GM12878 (cell line): ENCODE measurements at regions not wholly inside any gene's neighbourhood (a gene's known extent, or its start where the extent isn't known, plus 50 kb on each side); places are given as distances from the start of the nearest gene placed in this dataset.

ENCODE experiments used
- ATAC-seq: fragments of 200-7000 bp; cut with Tn5 transposase; 3 replicates; pipeline ENCODE4 v1.9.1; 2020; ENCODE audit warnings: mild to moderate bottlenecking, moderate library complexity
- BruUV-seq: library from RNA; stranded (reverse); fragments of 400-500 nt; replicated peaks from 2 replicates; lab custom pipeline; 2021; lab: Mats Ljungman, UMichigan
- CTCF ChIA-PET: fragments of 300-600 bp; sonication (Branson Sonifier 250); formaldehyde crosslinking; extraction: SDS; loops from one replicate; lab custom pipeline; 2021; ENCODE audit warnings: inconsistent platforms; lab: Yijun Ruan, JAX
- POLR2A ChIA-PET: fragments of 350-600 bp; formaldehyde crosslinking; extraction: SDS; loops from one replicate; lab custom pipeline; 2021; ENCODE audit warnings: inconsistent platforms; lab: Charles Lee
- RAD21 ChIA-PET: fragments of 300-600 bp; sonication (Branson Sonifier 250); formaldehyde crosslinking; loops from one replicate; lab custom pipeline; 2023; ENCODE audit warnings: antibody characterized with exemption; ENCODE audit not compliant: unreplicated experiment; lab: Charles Lee
- SMC1A ChIA-PET: fragments of 300-600 bp; sonication (Branson Sonifier 250); formaldehyde crosslinking; loops from one replicate; lab custom pipeline; 2023; ENCODE audit not compliant: unreplicated experiment, uncharacterized antibody; lab: Charles Lee
- DNase-seq: peaks from one replicate; pipeline ENCODE4 v3.0.0-alpha.2; 2011; ENCODE audit warnings: low read depth, low spot score
- FAIRE-seq: peaks from 3 replicates; lab custom pipeline; 2011; peaks lifted over from hg19 to GRCh38; lab: Jason Lieb, UNC
- H2AFZ ChIP-seq: 2 replicates; pipeline ENCODE4 v1.6.0; 2011; ENCODE audit warnings: low read depth, low read length, control low read depth; ENCODE audit not compliant: control insufficient read depth
- H3K27ac ChIP-seq: 2 replicates; pipeline ENCODE4 v1.5.1; 2011; ENCODE audit warnings: control low read depth; ENCODE audit not compliant: control insufficient read depth, insufficient read depth
- H3K27me3 ChIP-seq, 2 experiments: replicated peaks in 1 of 2; 2 replicates each; pipeline versions ENCODE4 v1.6.0 to v1.6.1; 2011; ENCODE audit warnings: low read length in 1 of 2; ENCODE audit not compliant: control insufficient read depth in 2 of 2, insufficient read depth in 2 of 2
- H3K36me3 ChIP-seq, 2 experiments: 2 replicates each; pipeline ENCODE4 v1.5.1; 2011; ENCODE audit warnings: low read length in 1 of 2; ENCODE audit not compliant: control insufficient read depth in 2 of 2, insufficient read depth in 2 of 2
- H3K4me1 ChIP-seq: 2 replicates; pipeline ENCODE4 v1.6.1; 2011; ENCODE audit warnings: mild to moderate bottlenecking, low read length, moderate library complexity, mixed read lengths; ENCODE audit not compliant: control insufficient read depth, insufficient read depth
- H3K4me2 ChIP-seq: 2 replicates; pipeline ENCODE4 v1.6.0; 2011; ENCODE audit warnings: control low read depth; ENCODE audit not compliant: control insufficient read depth, insufficient read depth
- H3K4me3 ChIP-seq: fragments of 200-600 bp; sonication (generic); 2 replicates; pipeline ENCODE4 v1.5.1; 2016
- H3K79me2 ChIP-seq: 2 replicates; pipeline ENCODE4 v1.6.0; 2011; ENCODE audit warnings: low read length; ENCODE audit not compliant: control insufficient read depth, insufficient read depth
- H3K9ac ChIP-seq: 2 replicates; pipeline ENCODE4 v1.8.0; 2011; ENCODE audit warnings: low read length, control low read depth, mixed read lengths; ENCODE audit not compliant: control insufficient read depth, insufficient read depth
- H3K9me3 ChIP-seq: replicated peaks from 3 replicates; pipeline ENCODE4 v1.5.1; 2011; ENCODE audit warnings: mild to moderate bottlenecking, low read length; ENCODE audit not compliant: control insufficient read depth, insufficient read depth
- H4K20me1 ChIP-seq: 2 replicates; pipeline ENCODE4 v1.6.0; 2011; ENCODE audit not compliant: control insufficient read depth, insufficient read depth
- CBX3 ChIP-seq: fragments of 200-600 bp; sonication (generic); IDR thresholded peaks from 2 replicates; pipeline ENCODE4 v1.6.1; 2016; ENCODE audit warnings: low read depth, borderline replicate concordance
- E2F4 ChIP-seq: IDR thresholded peaks from 2 replicates; pipeline ENCODE4 v1.6.1; 2012; ENCODE audit warnings: low read depth, low read length, improper control_type of control experiment
- EZH2 ChIP-seq: IDR thresholded peaks from 2 replicates; pipeline ENCODE4 v1.6.1; 2012; ENCODE audit warnings: low read depth, mild to moderate bottlenecking, control low read depth, inconsistent platforms, low read length, borderline replicate concordance; ENCODE audit not compliant: control insufficient read depth
- FOS ChIP-seq: IDR thresholded peaks from 3 replicates; pipeline ENCODE4 v1.6.1; 2011; ENCODE audit warnings: borderline replicate concordance; ENCODE audit not compliant: insufficient read length; ENCODE audit errors: extremely low read depth
- HDAC6 ChIP-seq: fragments of 200-600 bp; sonication (generic); IDR thresholded peaks from one replicate; pipeline ENCODE4 v1.8.0; 2017; ENCODE audit warnings: antibody characterized with exemption; ENCODE audit not compliant: unreplicated experiment
- JUND ChIP-seq: IDR thresholded peaks from 2 replicates; pipeline ENCODE4 v1.6.1; 2012; ENCODE audit warnings: low read depth, mild to moderate bottlenecking, low read length, improper control_type of control experiment, moderate library complexity
- MTA2 ChIP-seq: fragments of 450-650 bp; IDR thresholded peaks from 2 replicates; pipeline ENCODE4 v1.6.1; 2016; ENCODE audit warnings: low read depth, mild to moderate bottlenecking, moderate library complexity
- MTA3 ChIP-seq: IDR thresholded peaks from 2 replicates; pipeline ENCODE4 v1.6.1; 2012; ENCODE audit warnings: low read length, inconsistent platforms, borderline replicate concordance
- MYB ChIP-seq: fragments of 150-350 bp; IDR thresholded peaks from 2 replicates; pipeline ENCODE4 v1.6.1; 2014; ENCODE audit warnings: mild to moderate bottlenecking, low read depth, low read length, borderline replicate concordance
- NFYA ChIP-seq: IDR thresholded peaks from 2 replicates; pipeline ENCODE4 v1.6.1; 2011; ENCODE audit warnings: low read depth, mild to moderate bottlenecking, low read length, improper control_type of control experiment, borderline replicate concordance
- NR2C2 ChIP-seq: IDR thresholded peaks from 2 replicates; pipeline ENCODE4 v1.6.1; 2011; ENCODE audit warnings: borderline replicate concordance, low read depth; ENCODE audit not compliant: control insufficient read depth, insufficient read length
- POLR2AphosphoS2 ChIP-seq: IDR thresholded peaks from 2 replicates; pipeline ENCODE4 v1.6.1; 2011; ENCODE audit warnings: low read depth, mild to moderate bottlenecking, low read length, improper control_type of control experiment, moderate library complexity
- PRDM15 ChIP-seq: fragments of 450-650 bp; formaldehyde crosslinking; IDR thresholded peaks from 2 replicates; pipeline ENCODE4 v1.4.0; 2020; ENCODE audit warnings: mild to moderate bottlenecking, moderate library complexity
- RAD21 ChIP-seq: IDR thresholded peaks from 2 replicates; pipeline ENCODE4 v1.6.1; 2011; ENCODE audit warnings: mild to moderate bottlenecking, low read depth, low read length, moderate library complexity; ENCODE audit not compliant: insufficient read depth
- RUNX3 ChIP-seq: IDR thresholded peaks from 2 replicates; pipeline ENCODE4 v1.6.1; 2012; ENCODE audit warnings: low read length, inconsistent platforms
- SPI1 ChIP-seq: IDR thresholded peaks from 2 replicates; pipeline ENCODE4 v1.6.1; 2011; ENCODE audit warnings: low read depth, mild to moderate bottlenecking, low read length, moderate library complexity, borderline replicate concordance; ENCODE audit not compliant: insufficient read depth
- TAF1 ChIP-seq: IDR thresholded peaks from 2 replicates; pipeline ENCODE4 v1.6.1; 2011; ENCODE audit warnings: mild to moderate bottlenecking, low read depth, low read length, borderline replicate concordance
- TBL1XR1 ChIP-seq: IDR thresholded peaks from 2 replicates; pipeline ENCODE4 v1.6.1; 2012; ENCODE audit warnings: low read depth, low read length, improper control_type of control experiment
- USF2 ChIP-seq: IDR thresholded peaks from 2 replicates; pipeline ENCODE4 v1.6.1; 2011; ENCODE audit warnings: low read depth, low read length, improper control_type of control experiment, borderline replicate concordance
- YBX1 ChIP-seq: fragments of 450-650 bp; IDR thresholded peaks from 2 replicates; pipeline ENCODE4 v1.6.1; 2016; ENCODE audit warnings: antibody characterized with exemption
- WGBS: methylation state at CpG from one replicate; pipeline ENCODE4 v1.1.6; 2016; ENCODE audit warnings: low lambda C conversion rate; ENCODE audit not compliant: insufficient replicate concordance, insufficient coverage; ENCODE audit errors: missing lambda C conversion rate; 5-methylcytosine and 5-hydroxymethylcytosine counted together
- in situ Hi-C: fragments of 300-500 bp; cut with MboI; formaldehyde crosslinking; loops from 9 replicates; pipeline ENCODE4 v1.14.3; 2018; ENCODE audit warnings: mixed read lengths
- intact Hi-C: fragments of 100-400 bp; cut with micrococcal nuclease; formaldehyde crosslinking; loops from one replicate; pipeline ENCODE4 v1.14.2; 2022; ENCODE audit not compliant: unreplicated experiment

GRCh38 chr1:232443372-232443771, 186.6 kb downstream of the SIPA1L2 start (continued):
- TF ChIP-seq EZH2, result no peak
- TF ChIP-seq USF2, result no peak
- no peak for TF ChIP-seq MYB
- no peak for TF ChIP-seq PRDM15 (CRISPR knock-in tag)
- no peak for TF ChIP-seq MTA2
- no peak for TF ChIP-seq RUNX3
- TF ChIP-seq FOS, result no peak

DNA sequence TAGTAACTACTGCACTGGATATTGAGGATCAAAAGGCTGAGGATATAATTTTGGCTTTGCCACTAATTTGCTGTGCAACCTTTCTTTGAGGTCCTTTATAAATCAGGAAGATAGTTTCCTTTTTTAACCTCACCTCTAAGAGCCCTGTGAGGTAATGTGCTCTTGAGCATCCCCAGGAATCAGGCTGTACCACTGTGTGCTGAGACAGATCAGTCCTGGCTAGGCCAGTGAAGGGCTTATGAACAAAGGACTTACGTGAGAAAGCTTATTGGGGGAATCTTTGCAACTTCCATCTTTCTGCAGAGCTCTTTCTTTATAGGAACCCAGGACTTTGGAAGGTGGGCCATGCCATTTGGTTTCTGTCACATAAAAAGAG, 188.9 kb downstream of the SIPA1L2 start:
- H3K79me2 ChIP-seq, result no peaks in the 10 kb centered on the region
- H3K4me3 ChIP-seq, result no peak overlapping the region
- SMC1A ChIA-PET, result no interaction called here
- BruUV-seq, result no TSS peak
- CTCF ChIA-PET, result no interaction called here
- in situ Hi-C loops (no loop called here), intact Hi-C loops (no loop called here)
- H3K27ac ChIP-seq, result no peak overlapping the region
- H3K4me1 ChIP-seq, result no peaks in the 10 kb centered on the region
- 68% methylated on average over 1 of the region's 1 CpG for WGBS
- FAIRE-seq, result no peak
- no peak overlapping the region for H2AFZ ChIP-seq
- H3K4me2 ChIP-seq, result no peak overlapping the region
- no peaks in the 10 kb centered on the region for H4K20me1 ChIP-seq
- DNase-seq, result no peak
- H3K36me3 ChIP-seq, result no peaks in the 10 kb centered on the region
- no peak overlapping the region for H3K9ac ChIP-seq
- H3K27me3 ChIP-seq, result no peaks in the 10 kb centered on the region
- no peak for ATAC-seq
- POLR2A ChIA-PET, result no interaction called here
- RAD21 ChIA-PET, result no interaction called here
- no peaks in the 10 kb centered on the region for H3K9me3 ChIP-seq
- TF ChIP-seq YBX1, result no peak
- no peak for TF ChIP-seq TBL1XR1
- TF ChIP-seq CBX3, result no peak
- TF ChIP-seq MTA3, result no peak
- no peak for TF ChIP-seq SPI1
- no peak for TF ChIP-seq RAD21
- TF ChIP-seq TAF1, result no peak
- TF ChIP-seq NFYA, result no peak
- no peak for TF ChIP-seq MYB
- TF ChIP-seq NR2C2, result no peak
- no peak for TF ChIP-seq E2F4
- no peak for TF ChIP-seq HDAC6
- no peak for TF ChIP-seq POLR2AphosphoS2
- no peak for TF ChIP-seq JUND
